ENCODE measurements at regions not wholly inside any gene's neighbourhood (a gene's known extent, or its start where the extent isn't known, plus 50 kb on each side); places are given as distances from the start of the nearest gene placed in this dataset.
"Not testable (repeated sequence)": the region's sequence is repeated elsewhere in the genome, so short reads cannot be mapped to it uniquely, and the experiment has no call there.

DNA sequence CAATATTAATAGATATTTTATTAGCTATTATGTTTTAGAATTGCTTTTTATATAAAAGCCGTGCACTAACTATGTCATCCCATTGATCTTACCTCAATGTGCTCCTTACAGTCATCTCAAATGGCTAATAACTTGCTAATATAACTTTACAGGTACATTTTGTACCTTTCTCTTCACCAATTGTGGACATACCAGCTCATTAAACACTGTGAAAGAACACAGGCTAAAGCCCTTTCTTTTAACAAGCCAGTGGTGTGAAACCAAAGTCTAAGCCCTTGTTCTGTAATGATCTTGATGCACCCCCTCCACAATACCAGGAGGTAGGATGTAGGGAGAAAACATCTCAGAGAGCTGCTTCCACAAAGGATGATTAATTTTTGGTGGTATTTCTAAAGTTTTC lies 675.3 kb upstream of the USP15 start:
- Histone ChIP-seq H3K27ac (no peak overlapping the region), H3F3A (ENCODE audit: insufficient read depth, low read depth) (no peaks in the 10 kb centered on the region), H3K4me1 (replicated peaks; ENCODE audit: insufficient read depth) (no peaks in the 10 kb centered on the region), H4K20me1 (ENCODE audit: insufficient read depth) (no peaks in the 10 kb centered on the region), H3K79me2 (ENCODE audit: low read depth) (no peaks in the 10 kb centered on the region), H2AFZ (no peak overlapping the region), H3K4me2 (no peak overlapping the region), H3K27me3 (ENCODE audit: insufficient read depth, low read depth) (no peaks in the 10 kb centered on the region), H3K9me3 (ENCODE audit: insufficient read depth, low read depth) (no peaks in the 10 kb centered on the region), H3K36me3 (ENCODE audit: low read depth) (no peaks in the 10 kb centered on the region), H3K9me2 (ENCODE audit: insufficient read depth) (no peaks in the 10 kb centered on the region), H3K4me3 (no peak overlapping the region)
- CTCF ChIA-PET = no interaction called here
- BruUV-seq (replicated peaks) = no TSS peak
- intact Hi-C loops (cut with micrococcal nuclease; ENCODE audit: unreplicated experiment) = no loop called here
- POLR2A ChIA-PET (ENCODE audit: unreplicated experiment) = no interaction called here
- DNase-seq = no peak
- TF ChIP-seq, protein P1, sequence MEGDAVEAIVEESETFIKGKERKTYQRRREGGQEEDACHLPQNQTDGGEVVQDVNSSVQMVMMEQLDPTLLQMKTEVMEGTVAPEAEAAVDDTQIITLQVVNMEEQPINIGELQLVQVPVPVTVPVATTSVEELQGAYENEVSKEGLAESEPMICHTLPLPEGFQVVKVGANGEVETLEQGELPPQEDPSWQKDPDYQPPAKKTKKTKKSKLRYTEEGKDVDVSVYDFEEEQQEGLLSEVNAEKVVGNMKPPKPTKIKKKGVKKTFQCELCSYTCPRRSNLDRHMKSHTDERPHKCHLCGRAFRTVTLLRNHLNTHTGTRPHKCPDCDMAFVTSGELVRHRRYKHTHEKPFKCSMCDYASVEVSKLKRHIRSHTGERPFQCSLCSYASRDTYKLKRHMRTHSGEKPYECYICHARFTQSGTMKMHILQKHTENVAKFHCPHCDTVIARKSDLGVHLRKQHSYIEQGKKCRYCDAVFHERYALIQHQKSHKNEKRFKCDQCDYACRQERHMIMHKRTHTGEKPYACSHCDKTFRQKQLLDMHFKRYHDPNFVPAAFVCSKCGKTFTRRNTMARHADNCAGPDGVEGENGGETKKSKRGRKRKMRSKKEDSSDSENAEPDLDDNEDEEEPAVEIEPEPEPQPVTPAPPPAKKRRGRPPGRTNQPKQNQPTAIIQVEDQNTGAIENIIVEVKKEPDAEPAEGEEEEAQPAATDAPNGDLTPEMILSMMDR (conservative IDR thresholded peaks at IDR 0.05) = no peak
- no peak for TF ChIP-seq EZH2 (IDR thresholded peaks at IDR 0.05; ENCODE audit: low read depth)

DNA sequence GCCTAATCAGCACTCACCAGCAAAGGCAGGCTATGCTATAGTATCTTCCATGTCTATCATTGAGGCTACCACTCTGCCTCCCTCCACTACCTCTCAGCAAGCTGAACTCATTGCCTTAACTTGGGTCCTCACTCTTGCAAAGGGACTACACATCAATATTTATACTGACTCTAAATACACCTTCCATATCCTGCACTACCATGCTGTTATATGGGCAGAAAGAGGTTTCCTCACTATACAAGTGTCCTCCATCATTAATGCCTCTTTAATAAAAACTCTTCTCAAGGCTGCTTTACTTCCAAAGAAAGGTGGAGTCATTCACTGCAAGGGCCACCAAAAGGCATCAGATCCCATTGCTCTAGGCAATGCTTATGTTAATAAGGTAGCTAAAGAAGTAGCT lies 669.3 kb upstream of the USP15 start:
- H3K79me2 ChIP-seq (ENCODE audit: low read depth); H3K4me1 ChIP-seq (replicated peaks; ENCODE audit: insufficient read depth); H3K4me3 ChIP-seq; POLR2A ChIA-PET (ENCODE audit: unreplicated experiment); H3F3A ChIP-seq (ENCODE audit: insufficient read depth, low read depth); H2AFZ ChIP-seq; H3K27ac ChIP-seq; CTCF ChIA-PET; intact Hi-C loops (cut with micrococcal nuclease; ENCODE audit: unreplicated experiment); H3K9me3 ChIP-seq (ENCODE audit: insufficient read depth, low read depth); DNase-seq; H3K9me2 ChIP-seq (ENCODE audit: insufficient read depth); H3K27me3 ChIP-seq (ENCODE audit: insufficient read depth, low read depth); H3K4me2 ChIP-seq; BruUV-seq (replicated peaks); H3K36me3 ChIP-seq (ENCODE audit: low read depth); H4K20me1 ChIP-seq (ENCODE audit: insufficient read depth): not testable (repeated sequence)

DNA sequence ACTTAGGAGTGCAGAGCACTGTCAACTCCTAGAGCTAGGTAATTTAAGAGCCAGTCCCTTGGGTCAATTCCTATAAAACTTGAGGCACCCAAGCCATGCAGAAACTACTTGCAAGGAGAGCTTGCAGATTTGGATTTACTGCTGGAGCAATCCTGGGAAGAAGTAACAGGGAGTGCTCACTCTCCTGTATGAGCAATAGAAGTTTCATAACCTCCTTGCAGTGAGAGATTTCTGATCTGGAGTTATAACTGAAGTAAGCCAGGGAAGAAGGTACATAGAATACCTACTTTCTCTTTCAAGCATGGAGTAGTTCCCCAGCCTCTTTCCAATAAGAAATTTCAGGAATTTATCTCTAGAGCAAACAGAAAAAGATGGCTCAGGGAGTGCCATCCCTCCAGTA lies 650.1 kb upstream of the USP15 start:
- intact Hi-C loops (cut with micrococcal nuclease; ENCODE audit: unreplicated experiment) = no loop called here
- H3K36me3 ChIP-seq (ENCODE audit: low read depth) = no peaks in the 10 kb centered on the region
- no peaks in the 10 kb centered on the region for H3K9me3 ChIP-seq (ENCODE audit: insufficient read depth, low read depth)
- POLR2A ChIA-PET (ENCODE audit: unreplicated experiment) = no interaction called here
- no peak overlapping the region for H2AFZ ChIP-seq
- no peaks in the 10 kb centered on the region for H3K4me1 ChIP-seq (replicated peaks; ENCODE audit: insufficient read depth)
- no peaks in the 10 kb centered on the region for H3K9me2 ChIP-seq (ENCODE audit: insufficient read depth)
- no peak for TF ChIP-seq EZH2 (IDR thresholded peaks at IDR 0.05; ENCODE audit: low read depth)
- TF ChIP-seq, protein P1 (conservative IDR thresholded peaks at IDR 0.05) = no peak
- H3K27ac ChIP-seq = no peak overlapping the region
- H3K27me3 ChIP-seq (ENCODE audit: insufficient read depth, low read depth) = no peaks in the 10 kb centered on the region
- H3K4me3 ChIP-seq = no peak overlapping the region
- no peaks in the 10 kb centered on the region for H3F3A ChIP-seq (ENCODE audit: insufficient read depth, low read depth)
- H3K4me2 ChIP-seq = no peak overlapping the region
- CTCF ChIA-PET = no interaction called here
- H4K20me1 ChIP-seq (ENCODE audit: insufficient read depth) = no peaks in the 10 kb centered on the region
- no TSS peak for BruUV-seq (replicated peaks)
- DNase-seq = no peak
- H3K79me2 ChIP-seq (ENCODE audit: low read depth) = no peaks in the 10 kb centered on the region

DNA sequence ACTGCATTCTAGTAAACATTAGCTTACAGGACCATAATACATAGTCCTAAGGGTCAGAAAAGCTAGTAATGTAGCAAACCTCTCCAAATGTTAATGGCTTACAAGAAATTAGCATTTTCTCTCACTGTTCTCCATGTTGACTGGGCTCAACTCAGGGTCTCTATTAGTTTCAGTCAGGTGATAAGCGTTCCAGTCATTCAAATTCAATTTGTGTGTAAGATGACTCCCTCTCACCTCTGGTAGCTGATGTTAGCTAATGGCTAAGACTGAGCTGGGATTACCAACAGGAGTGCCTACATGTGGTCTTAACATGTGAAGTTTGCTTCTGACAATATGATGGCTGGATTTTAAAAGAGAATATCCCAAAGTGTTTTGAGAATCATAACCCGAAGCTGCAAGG lies 630.5 kb upstream of the USP15 start:
- Histone ChIP-seq H3K9me2 (ENCODE audit: insufficient read depth) (no peaks in the 10 kb centered on the region), H3K36me3 (ENCODE audit: low read depth) (no peaks in the 10 kb centered on the region), H3K27me3 (ENCODE audit: insufficient read depth, low read depth) (no peaks in the 10 kb centered on the region), H3K9me3 (ENCODE audit: insufficient read depth, low read depth) (no peaks in the 10 kb centered on the region), H3F3A (ENCODE audit: insufficient read depth, low read depth) (no peaks in the 10 kb centered on the region), H3K27ac (no peak overlapping the region), H3K4me3 (no peak overlapping the region), H3K4me2 (no peak overlapping the region), H3K79me2 (ENCODE audit: low read depth) (no peaks in the 10 kb centered on the region), H3K4me1 (replicated peaks; ENCODE audit: insufficient read depth) (no peaks in the 10 kb centered on the region), H2AFZ (no peak overlapping the region), H4K20me1 (ENCODE audit: insufficient read depth) (no peaks in the 10 kb centered on the region)
- BruUV-seq (replicated peaks) = no TSS peak
- CTCF ChIA-PET = no interaction called here
- no peak for TF ChIP-seq EZH2 (IDR thresholded peaks at IDR 0.05; ENCODE audit: low read depth)
- TF ChIP-seq, protein P1 (conservative IDR thresholded peaks at IDR 0.05) = no peak
- intact Hi-C loops (cut with micrococcal nuclease; ENCODE audit: unreplicated experiment) = no loop called here
- DNase-seq = no peak
- POLR2A ChIA-PET (ENCODE audit: unreplicated experiment) = no interaction called here
